ENCODE measurements at regions not wholly inside any gene's neighbourhood (a gene's known extent, or its start where the extent isn't known, plus 50 kb on each side); places are given as distances from the start of the nearest gene placed in this dataset.
A peak's percentile ranks its signal among the peaks of the same experiment; 100 is the strongest.
"Not testable (repeated sequence)": the region's sequence is repeated elsewhere in the genome, so short reads cannot be mapped to it uniquely, and the experiment has no call there.

DNA sequence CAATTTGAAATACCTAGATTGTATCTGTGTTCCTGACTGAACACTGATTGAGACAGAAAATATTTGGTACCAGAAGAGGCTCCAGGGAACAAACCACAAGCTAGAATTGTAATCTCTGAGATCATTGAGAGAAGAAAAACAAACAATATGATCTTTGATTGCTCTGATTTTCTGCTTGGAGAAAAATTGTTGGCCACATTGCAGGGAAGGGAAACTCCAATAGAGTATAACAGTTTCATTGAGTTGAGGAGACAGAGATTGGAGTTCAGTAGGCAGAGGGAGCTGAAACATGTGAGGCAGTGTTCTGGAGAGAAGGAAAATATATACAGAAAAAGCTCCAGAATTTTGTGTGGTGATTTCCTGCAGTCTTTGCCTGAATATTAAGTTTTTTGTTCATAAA is 158.2 kb downstream of the C4orf33 start:
- FAIRE-seq = no peak
- DNase-seq (ENCODE audit: low spot score) = no peak

DNA sequence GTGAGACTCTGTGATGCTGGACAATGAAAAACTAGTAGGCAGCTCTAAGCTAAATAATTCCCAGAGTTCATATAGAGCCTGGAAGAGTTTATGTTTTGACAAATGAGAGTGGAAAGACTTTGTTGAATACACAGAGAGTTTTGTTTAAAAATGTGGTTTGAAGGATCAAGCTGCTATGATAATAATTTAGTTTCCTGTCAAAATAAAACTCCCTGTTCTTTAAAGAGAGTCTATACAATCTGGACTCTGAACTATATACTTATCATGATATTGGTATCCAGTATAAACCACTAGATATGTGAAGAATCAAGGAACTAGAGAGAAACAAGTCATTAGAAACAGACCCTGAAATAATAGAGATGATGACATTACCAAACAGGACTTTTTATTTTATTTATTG is 158.6 kb downstream of the C4orf33 start:
- no peak for DNase-seq (ENCODE audit: low spot score)
- FAIRE-seq = no peak

GRCh38 chr4:129261584-129261983 is 165.6 kb downstream of the C4orf33 start:
- FAIRE-seq (no peak), DNase-seq (ENCODE audit: low spot score) (no peak)

DNA sequence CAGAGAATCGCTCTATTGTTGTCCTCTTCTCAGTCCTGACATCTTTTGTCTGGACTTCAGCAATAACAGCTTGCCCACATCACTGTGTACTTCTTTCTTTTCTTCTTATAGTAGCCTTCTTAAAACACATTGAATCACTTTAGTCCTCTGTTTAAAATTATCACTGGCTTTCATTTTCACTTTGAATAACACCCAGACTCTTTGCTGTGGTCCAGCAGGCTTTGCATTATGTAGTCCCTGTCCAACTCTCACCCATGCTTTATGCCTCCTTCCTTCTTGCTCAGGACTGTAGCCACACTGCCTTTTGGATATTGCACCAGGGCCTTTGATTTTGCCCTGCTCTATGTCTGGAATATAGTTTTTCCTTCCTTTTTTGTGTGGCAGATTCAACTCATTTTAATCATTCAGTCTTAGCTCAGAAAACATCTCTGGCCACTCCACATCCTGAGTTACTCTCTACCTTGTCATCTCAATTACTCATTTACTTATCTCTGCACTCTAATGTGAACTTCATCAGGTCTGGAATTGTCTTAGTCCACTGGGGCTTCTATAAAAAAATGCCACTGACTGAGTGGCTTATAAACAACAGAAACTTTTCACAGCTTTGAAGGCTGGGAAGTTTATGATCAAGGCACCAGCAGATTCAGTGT is 168.2 kb downstream of the C4orf33 start:
- DNase-seq (ENCODE audit: low spot score) = no peak
- FAIRE-seq = no peak

- DNase-seq (ENCODE audit: low spot score) = no peak
- FAIRE-seq = no peak
These were observed 182.9 kb downstream of the C4orf33 start for GRCh38 chr4:129278868-129279267.

DNA sequence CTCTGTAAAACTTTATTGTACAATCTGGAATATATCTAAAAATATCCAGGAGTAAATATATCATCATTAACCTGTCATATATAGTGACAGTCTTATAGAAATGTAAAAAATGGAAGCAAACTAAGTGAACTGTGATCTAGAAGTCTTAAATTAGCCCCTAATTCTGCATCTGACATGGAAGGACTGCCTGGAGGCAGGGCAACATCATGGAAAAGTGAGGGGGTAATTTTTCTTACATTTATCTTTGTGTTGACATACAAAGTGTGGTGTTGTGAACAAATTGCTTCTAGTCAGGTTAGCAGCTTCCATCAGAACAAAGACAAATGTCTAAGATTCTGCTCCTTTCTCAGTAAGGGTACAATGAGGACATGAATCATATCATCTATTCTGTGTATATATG is 186.3 kb downstream of the C4orf33 start:
- FAIRE-seq = no peak
- no peak for DNase-seq (ENCODE audit: low spot score)

GRCh38 chr4:129292194-129292593 is 196.2 kb downstream of the C4orf33 start:
- FAIRE-seq; DNase-seq (ENCODE audit: low spot score): not testable (repeated sequence)

DNA sequence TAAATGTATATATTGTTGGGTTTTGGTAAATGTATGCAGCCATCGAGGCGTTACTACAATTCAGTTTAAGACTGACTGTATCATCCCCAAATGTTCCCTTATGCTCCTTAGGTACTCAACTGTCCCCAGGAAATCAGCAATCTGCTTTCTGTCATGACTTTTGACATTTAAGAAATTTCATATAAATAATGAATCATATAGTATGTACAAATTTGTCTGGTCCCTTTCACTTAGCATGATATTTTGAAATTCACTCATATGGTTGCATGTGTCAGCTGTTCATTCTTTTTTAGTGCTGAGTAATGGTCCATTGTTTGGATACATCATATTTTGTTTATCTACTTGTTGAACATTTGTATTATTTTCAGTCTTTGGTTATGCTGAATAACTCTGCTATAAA is 218.8 kb downstream of the C4orf33 start:
- FAIRE-seq = no peak
- DNase-seq (ENCODE audit: low spot score) = no peak

DNA sequence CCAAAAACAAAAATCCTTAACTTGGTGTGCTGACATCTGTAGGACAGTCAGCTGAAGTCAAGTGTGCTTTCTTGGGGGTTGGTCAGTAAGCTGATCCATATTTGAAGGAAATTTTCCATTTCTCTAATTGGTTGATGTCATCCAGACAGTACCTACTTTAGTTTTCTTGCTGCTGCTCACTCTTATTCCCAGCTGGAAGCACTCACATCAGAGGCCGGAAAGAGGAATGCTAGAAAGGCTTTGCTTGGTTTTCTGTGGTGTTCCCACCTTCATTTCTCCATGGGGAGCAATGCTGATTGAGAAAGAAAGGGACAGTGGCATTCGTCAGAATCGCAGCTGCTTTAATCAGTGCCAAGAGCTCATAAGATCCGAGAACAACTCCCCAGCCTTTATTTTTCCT is 227.0 kb downstream of the C4orf33 start:
- DNase-seq (ENCODE audit: low spot score) = no peak
- FAIRE-seq = no peak

DNA sequence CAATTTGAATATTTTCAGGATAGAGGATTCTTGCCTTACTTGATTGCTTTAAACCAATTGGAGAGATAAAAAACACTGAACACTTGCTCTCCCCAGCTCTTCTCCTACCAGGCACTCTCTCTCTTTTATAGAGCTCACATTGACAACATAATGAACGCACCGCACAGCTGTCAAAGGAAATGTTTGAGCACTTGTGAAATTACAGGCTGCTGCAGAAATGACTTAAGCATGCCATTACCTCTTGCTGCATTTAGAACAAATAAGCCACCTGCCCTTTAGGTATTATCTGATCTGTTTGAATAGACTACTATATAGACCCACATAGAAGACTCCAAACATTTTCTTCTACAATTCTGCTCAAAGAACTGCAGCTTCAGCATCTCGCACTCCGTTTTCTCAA is 227.7 kb downstream of the C4orf33 start:
- DNase-seq (ENCODE audit: low spot score) (no peak), FAIRE-seq (no peak)

DNA sequence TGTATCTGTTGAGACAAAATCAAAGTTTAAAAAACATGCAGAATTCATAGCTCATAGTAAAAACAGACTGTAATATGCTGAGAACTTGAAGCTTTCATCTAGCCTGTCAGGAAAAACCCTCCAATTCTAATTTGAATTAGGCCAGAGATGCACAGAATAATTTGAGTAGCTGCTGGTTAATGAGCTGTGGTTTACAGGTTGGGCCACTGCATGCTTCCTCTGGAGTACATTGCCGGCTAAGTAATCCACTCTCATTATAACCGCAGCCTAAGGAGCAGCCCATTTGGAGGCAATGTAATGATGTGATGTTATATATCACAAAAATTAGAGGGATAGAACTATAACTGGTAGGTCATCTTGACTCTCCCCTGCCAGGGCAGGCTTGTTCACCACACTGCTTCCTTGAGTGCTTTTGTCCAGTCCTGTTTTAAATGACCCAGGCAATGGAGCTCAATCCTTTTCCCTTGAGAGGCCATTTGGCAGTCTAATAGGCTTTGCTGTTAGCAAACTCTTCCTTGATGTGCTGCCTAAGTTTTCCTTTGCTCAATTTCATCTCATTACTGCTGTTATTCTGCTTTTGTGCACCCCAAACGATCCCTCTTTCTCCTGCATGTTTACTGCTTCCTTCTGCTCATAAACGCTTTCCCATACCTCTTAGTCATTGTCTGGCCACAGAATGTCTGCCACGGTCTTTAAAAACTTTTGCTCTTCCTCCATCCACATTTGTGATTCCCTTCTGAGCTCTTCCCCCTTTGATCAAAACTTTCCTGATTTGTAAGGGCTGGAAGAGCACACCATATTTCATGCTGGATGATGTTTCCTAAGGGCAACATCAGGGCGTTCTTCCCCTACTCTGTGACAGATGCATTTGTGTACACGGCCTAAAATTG is 230.9 kb downstream of the C4orf33 start:
- no peak for DNase-seq (ENCODE audit: low spot score)

DNA sequence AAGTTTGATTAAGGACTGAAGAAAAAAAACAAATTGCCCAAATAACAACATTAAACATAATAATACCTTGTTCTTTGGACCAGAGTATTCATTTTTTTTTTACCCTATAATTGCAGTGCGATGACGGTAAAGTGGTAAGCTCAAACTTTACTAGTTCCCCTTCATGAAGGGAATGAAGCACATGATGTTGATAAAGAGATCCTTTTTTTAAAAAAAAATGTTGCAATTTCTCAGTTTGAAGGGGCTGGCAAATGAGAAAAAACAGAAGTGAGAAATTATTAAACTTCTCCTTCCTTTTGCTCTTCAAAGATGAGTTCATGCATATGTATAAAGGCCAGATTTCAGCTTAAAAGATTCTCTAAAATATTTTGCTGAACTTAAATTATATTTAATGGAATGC is 231.7 kb downstream of the C4orf33 start:
- DNase-seq (ENCODE audit: low spot score) (no peak), FAIRE-seq (no peak)

More for the DNA sequence above, 230.9 kb downstream of the C4orf33 start:
- FAIRE-seq = no peak

DNA sequence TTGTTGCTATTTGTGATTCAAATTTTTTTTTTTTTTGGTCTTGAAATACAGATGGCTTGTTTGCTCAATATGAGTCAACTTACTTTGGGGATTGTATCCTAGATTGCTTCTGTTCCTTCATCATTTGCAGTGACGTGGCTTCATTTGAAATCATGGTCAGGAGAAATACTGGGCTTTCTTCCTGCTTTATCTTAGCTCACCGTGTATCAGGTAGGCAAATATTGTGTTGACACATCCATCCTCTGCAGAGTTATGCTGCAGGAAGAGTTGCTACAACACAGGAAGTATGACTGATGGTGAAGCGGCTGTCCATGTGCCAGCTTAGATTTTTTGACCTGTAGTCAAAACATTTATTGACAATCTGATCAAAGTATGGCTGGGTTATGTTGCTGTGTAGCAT is 232.2 kb downstream of the C4orf33 start:
- FAIRE-seq = no peak

DNA sequence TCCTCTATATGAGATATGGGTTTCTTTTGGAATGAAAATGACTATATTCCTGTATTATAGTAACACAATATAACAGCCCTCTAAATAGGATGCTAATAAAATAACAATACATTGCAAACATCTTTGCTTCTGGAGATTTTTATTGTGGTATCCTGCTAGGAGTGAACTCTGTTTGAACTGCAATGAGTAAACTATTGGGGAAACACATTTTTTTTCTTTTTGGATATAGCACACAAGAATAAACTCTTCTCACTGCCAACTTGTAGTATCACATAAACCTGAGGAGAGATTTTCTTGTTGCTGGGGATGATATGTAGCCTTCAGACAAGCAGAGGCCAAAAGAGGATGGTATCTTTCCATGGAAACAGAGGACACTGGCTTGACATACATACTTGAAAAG is 238.2 kb downstream of the C4orf33 start:
- DNase-seq (ENCODE audit: low spot score) (no peak), FAIRE-seq (no peak)

More for the DNA sequence above, 232.2 kb downstream of the C4orf33 start:
- DNase-seq (ENCODE audit: low spot score) = no peak

GRCh38 chr4:129335276-129335675 is 239.3 kb downstream of the C4orf33 start:
- FAIRE-seq (no peak), DNase-seq (ENCODE audit: low spot score) (no peak)

DNA sequence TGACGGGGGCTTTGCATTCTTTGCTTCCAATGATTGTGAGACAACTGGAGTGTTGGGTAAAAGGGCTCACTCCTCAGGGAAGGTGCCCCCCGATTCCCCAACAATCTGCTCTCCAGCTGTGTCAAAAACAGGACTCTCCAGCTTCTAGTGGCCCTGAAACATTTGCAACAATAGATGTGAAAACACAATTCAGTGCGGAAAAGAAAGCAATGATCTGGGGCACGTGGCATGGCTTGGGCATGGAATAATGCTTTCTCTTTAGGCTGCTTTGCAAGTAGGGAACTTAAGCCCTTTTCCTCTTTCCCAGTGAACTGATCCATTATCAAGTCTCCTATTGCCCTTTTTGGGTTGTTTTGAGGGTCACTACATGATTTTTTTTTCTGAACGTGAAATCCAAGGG is 239.9 kb downstream of the C4orf33 start:
- no peak for FAIRE-seq

DNA sequence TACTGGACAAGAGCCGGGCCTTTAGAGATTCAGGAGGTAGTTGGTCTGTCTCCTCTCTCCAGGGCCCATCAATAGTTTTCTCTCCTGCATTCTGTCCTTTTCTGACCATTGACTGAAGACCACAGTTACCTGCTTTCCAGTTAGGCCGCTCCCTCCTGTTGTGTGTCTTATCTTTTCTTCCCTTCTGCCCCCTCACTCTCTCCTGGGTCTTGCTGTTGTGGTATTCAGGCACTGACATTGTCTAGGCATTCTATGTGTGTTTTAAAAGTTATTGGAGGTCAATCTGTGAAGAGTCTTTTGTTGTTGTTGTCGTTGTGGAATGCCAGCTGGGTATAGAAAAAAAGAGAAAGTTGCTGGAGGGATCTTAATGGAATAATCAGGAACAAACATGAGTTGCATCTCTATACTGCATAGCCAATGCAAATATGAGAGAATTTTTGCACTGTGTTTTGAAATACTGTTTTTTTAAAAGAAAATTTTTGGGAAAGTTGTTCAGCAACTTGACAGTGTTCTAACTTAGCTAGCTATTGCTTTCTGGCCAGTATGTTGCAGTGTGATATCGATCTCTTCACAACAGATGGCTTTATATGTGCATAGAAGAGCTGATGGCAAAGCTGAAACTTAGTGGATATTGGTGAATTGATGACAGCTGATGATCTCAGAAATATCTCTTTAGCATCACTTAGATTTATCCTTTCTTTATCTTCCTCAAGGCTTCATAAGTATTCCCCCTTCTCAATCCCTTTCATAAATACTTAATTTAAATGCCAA is 240.7 kb downstream of the C4orf33 start:
- FAIRE-seq = no peak
- DNase-seq (ENCODE audit: low spot score) = no peak

More for the DNA sequence above, 239.9 kb downstream of the C4orf33 start:
- DNase-seq (ENCODE audit: low spot score) = no peak

DNA sequence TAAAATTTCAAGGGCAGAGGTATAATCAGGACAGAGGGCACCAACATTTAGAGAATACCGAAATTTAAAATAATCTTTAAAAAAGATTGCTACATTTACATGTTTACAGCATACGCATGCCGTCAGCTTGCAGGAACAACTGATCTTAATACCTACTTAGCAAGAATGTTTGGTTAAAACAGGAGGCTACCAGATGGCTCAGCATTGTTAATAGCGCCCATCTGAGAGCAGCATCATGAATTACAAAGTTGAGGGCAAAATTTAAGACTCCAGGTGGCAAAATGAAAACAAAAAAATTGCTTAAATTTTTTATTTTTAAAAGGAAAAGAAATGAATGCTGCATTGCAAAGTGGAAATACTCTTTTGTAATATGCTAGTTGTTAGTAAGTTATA is 241.3 kb downstream of the C4orf33 start:
- DNase-seq (ENCODE audit: low spot score) = no peak
- FAIRE-seq = no peak

DNA sequence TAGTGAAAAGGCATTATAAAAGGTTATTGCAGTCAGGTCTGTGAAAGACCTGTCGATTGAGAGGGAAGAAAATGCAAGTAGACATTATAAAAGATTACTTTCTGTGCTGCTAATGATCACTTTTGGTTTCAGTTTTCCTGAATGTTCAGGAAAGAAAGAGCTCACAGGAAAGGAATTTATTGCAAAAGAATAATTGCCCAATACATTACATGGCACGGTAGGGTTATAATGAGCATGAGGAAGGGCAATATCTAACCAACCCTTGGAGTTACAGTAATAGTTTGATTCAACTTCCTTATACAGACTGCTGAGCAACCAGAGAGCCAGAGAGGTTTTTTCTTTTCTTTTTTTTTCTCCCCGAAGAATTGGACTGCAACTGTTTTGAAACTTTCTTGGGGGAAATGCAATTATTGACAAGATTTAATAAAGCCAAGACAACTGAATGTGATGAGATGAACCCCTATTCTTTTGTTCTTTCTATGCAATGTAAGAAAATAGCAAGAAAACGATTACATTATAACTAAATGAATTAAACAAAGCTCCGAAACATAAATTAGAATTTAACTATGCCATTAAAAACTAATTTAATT is 247.0 kb downstream of the C4orf33 start:
- DNase-seq (ENCODE audit: low spot score) (peak; percentile 57), FAIRE-seq (no peak)

DNA sequence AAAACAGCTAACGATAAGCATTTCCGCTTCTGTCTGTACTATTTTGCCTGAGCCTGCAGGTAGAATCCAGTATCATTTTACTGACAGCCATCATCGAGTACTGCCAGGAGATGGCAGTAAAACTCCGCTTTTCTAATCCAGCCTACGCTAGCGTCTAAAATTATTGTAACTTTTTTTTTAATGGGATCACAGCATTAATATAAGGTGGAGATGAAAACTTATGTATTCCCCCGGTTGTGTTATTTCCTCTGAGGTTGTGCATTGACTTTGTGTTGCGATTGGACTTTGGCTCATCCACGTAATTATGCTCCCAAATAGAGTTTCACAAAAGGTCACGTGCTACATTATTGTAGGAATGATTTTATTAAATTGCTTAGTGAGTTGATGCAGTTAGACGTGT is 248.1 kb downstream of the C4orf33 start:
- peak; percentile 18 for DNase-seq (ENCODE audit: low spot score)

GRCh38 chr4:129345609-129346008 is 249.7 kb downstream of the C4orf33 start:
- DNase-seq (ENCODE audit: low spot score) (no peak), FAIRE-seq (no peak)

More for the DNA sequence above, 248.1 kb downstream of the C4orf33 start:
- FAIRE-seq = peak; percentile 58

GRCh38 chr4:129346036-129346435 is 250.1 kb downstream of the C4orf33 start:
- no peak for DNase-seq (ENCODE audit: low spot score)
- no peak for FAIRE-seq
